ENCODE measurements at regions not wholly inside any gene's neighbourhood (a gene's known extent, or its start where the extent isn't known, plus 50 kb on each side); places are given as distances from the start of the nearest gene placed in this dataset.

DNA sequence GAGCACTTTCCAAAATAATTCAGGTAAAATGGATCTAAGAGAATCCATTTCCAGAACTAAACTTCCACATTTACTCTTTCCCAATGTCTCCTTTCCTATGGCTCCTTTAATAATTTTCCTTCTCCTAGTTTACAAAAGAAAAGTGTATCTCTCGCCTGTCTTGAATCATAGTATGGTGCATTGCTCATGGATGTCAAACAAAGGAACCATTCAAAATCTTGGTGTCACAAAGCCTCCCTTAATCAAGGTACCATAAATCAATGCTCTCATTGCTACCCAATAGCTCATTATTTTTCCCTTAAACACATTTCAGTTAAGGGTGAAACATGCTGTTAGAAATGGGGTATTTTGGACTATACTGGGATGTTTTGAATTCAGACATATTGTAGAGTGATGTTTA is 57.6 kb upstream of the KCNMA1 start:
- no peak for DNase-seq (ENCODE audit: low read depth)
- TF ChIP-seq, protein P1, sequence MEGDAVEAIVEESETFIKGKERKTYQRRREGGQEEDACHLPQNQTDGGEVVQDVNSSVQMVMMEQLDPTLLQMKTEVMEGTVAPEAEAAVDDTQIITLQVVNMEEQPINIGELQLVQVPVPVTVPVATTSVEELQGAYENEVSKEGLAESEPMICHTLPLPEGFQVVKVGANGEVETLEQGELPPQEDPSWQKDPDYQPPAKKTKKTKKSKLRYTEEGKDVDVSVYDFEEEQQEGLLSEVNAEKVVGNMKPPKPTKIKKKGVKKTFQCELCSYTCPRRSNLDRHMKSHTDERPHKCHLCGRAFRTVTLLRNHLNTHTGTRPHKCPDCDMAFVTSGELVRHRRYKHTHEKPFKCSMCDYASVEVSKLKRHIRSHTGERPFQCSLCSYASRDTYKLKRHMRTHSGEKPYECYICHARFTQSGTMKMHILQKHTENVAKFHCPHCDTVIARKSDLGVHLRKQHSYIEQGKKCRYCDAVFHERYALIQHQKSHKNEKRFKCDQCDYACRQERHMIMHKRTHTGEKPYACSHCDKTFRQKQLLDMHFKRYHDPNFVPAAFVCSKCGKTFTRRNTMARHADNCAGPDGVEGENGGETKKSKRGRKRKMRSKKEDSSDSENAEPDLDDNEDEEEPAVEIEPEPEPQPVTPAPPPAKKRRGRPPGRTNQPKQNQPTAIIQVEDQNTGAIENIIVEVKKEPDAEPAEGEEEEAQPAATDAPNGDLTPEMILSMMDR (conservative IDR thresholded peaks at IDR 0.05; ENCODE audit: low read depth, low read length), result no peak
- H3K4me3 ChIP-seq (ENCODE audit: low read depth, low read length), result no peak overlapping the region

DNA sequence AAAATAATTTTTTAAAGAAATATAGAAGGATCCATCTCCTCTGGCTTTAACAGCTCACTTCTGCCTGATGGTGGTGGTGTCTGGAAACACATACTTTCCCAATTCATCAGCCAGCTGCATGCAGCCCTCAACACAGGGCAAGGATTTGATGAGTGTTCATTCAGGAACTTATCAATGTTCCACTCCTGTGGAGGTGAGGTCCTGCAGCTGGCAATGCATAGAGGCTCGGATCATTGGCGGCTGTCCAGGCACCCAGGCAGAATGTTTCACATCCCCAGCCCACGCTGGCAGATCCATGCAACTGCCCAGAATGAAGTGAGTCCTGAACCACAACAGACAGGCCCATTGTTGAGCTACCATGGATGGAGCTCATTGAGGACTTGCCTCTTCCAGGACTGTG is 55.2 kb upstream of the KCNMA1 start:
- H3K4me3 ChIP-seq (ENCODE audit: low read depth, low read length), result no peak overlapping the region
- DNase-seq (ENCODE audit: low read depth), result peak; percentile 36
- TF ChIP-seq, protein P1 (conservative IDR thresholded peaks at IDR 0.05; ENCODE audit: low read depth, low read length), result peak; percentile 28

DNA sequence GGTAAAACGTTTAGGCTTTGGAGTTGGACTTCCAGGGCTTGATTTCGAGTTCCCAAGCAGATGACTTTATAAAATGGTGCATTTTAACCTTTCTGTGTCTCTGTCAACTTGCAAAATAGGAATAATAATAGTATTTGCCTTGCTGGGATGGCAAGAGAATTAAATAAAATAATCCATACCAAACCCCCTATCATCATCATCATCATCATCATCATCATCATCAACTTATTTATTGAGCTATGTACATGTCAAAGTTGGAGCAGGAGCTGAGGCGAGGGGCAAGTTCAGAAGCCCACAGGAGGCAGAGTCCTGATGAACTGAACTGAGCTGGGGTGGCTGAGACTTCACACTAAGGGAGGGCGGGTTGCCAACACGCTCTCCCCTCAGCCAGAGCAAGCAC is 51.7 kb upstream of the KCNMA1 start:
- TF ChIP-seq, protein P1 (conservative IDR thresholded peaks at IDR 0.05; ENCODE audit: low read depth, low read length), result no peak
- no peak for DNase-seq (ENCODE audit: low read depth)

DNA sequence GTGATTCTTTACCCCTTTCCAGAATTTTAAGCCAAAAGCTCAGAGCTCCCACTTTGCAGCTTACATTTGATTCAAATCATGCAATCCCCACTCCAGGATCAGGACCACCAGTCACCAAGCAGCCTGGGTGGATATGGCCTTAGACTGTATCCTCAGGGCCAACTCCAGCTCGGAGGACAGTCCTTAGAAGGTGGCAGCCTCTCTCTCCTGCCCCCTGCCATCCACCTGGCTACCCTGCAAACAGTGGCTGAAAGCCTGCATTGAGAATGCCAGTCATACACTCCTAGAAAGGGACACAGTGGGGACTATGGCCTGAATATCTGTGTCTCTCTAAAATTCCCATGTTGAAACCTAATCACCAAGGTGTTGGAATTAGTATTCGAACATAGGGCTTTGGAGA is 50.0 kb upstream of the KCNMA1 start:
- H3K4me3 ChIP-seq (ENCODE audit: low read depth, low read length), result no peak overlapping the region
- DNase-seq (ENCODE audit: low read depth), result no peak

More for the DNA sequence above, 51.7 kb upstream of the KCNMA1 start:
- no peak overlapping the region for H3K4me3 ChIP-seq (ENCODE audit: low read depth, low read length)

More for the DNA sequence above, 50.0 kb upstream of the KCNMA1 start:
- TF ChIP-seq, protein P1 (conservative IDR thresholded peaks at IDR 0.05; ENCODE audit: low read depth, low read length), result no peak
